CD4-positive, alpha-beta T cell (primary cell): ENCODE measurements at regions not wholly inside any gene's neighbourhood (a gene's known extent, or its start where the extent isn't known, plus 50 kb on each side); places are given as distances from the start of the nearest gene placed in this dataset.

ENCODE experiments used
- ATAC-seq: fragments of 200-7000 bp; cut with Tn5 transposase; one replicate; pipeline ENCODE4 v1.10.0; 2022; ENCODE audit warnings: mild to moderate bottlenecking; ENCODE audit not compliant: poor library complexity
- CTCF ChIA-PET: fragments of 350-600 bp; sonication (Branson Sonifier 250); formaldehyde crosslinking; loops from one replicate; lab custom pipeline; 2021; ENCODE audit warnings: antibody characterized with exemption, inconsistent platforms; lab: Charles Lee
- POLR2A ChIA-PET: fragments of 350-600 bp; sonication (Branson Sonifier 250); formaldehyde crosslinking; loops from one replicate; lab custom pipeline; 2021; ENCODE audit warnings: antibody characterized with exemption, inconsistent platforms; lab: Charles Lee
- DNase-seq, 14 experiments: peaks; one replicate each; pipeline ENCODE4 v3.0.0-alpha.2; 2013 to 2020; ENCODE audit warnings: mixed read lengths in 2 of 14
- H3K27ac ChIP-seq, 2 donors: one replicate each; pipeline versions ENCODE4 v1.5.1 to v1.7.0; 2013; ENCODE audit warnings: low read length in 2 of 2, low read depth in 1 of 2, mild to moderate bottlenecking in 1 of 2
- H3K27me3 ChIP-seq, 2 experiments: 1 replicate in 1 of 2; 2 replicates in 1 of 2; pipeline versions ENCODE4 v1.6.1 to v1.7.0; 2013; ENCODE audit warnings: low read length in 2 of 2, control low read depth in 1 of 2, mild to moderate bottlenecking in 1 of 2, moderate library complexity in 1 of 2; ENCODE audit not compliant: insufficient read depth in 2 of 2, control insufficient read depth in 1 of 2
- H3K36me3 ChIP-seq: one replicate; pipeline ENCODE4 v1.6.1; 2013; ENCODE audit warnings: low read length, control low read depth; ENCODE audit not compliant: insufficient read depth
- H3K4me1 ChIP-seq: one replicate; pipeline ENCODE4 v1.6.1; 2013; ENCODE audit warnings: low read length, control low read depth; ENCODE audit not compliant: insufficient read depth
- H3K4me3 ChIP-seq: one replicate; pipeline ENCODE4 v1.5.1; 2013; ENCODE audit warnings: mild to moderate bottlenecking, low read length, moderate library complexity
- H3K9me3 ChIP-seq, 2 experiments: 1 replicate in 1 of 2; 2 replicates in 1 of 2; pipeline versions ENCODE4 v1.6.1 to v1.7.0; 2013; ENCODE audit warnings: low read length in 2 of 2, mild to moderate bottlenecking in 2 of 2, control low read depth in 1 of 2, moderate library complexity in 1 of 2; ENCODE audit not compliant: control insufficient read depth in 1 of 2, insufficient read depth in 1 of 2
- H3K27ac Mint-ChIP-seq: one replicate; pipeline ENCODE4 v1.8.0; 2020; ENCODE audit warnings: mixed read lengths
- H3K27me3 Mint-ChIP-seq: one replicate; pipeline ENCODE4 v1.8.0; 2021; ENCODE audit warnings: mixed read lengths
- H3K36me3 Mint-ChIP-seq: one replicate; pipeline ENCODE4 v1.8.0; 2021; ENCODE audit warnings: low read depth, mixed read lengths
- H3K4me1 Mint-ChIP-seq: one replicate; pipeline ENCODE4 v1.8.0; 2021; ENCODE audit warnings: low read depth, mixed read lengths
- H3K4me3 Mint-ChIP-seq: one replicate; pipeline ENCODE4 v1.8.0; 2020; ENCODE audit warnings: mild to moderate bottlenecking, mixed read lengths
- H3K9me3 Mint-ChIP-seq: one replicate; pipeline ENCODE4 v1.8.0; 2020; ENCODE audit warnings: mixed read lengths
- CTCF ChIP-seq: fragments of 200-600 bp; IDR thresholded peaks from one replicate; pipeline ENCODE4 v1.8.0; 2022; ENCODE audit warnings: antibody characterized with exemption, mild to moderate bottlenecking
- intact Hi-C, 2 experiments: fragments of 100-400 bp; cut with DNase I in 1 of 2; cut with micrococcal nuclease in 1 of 2; formaldehyde crosslinking; loops; one replicate each; pipeline versions ENCODE4 v1.15.1 to v1.9.0; 2023 to 2025; cut with DNase I, micrococcal nuclease

GRCh38 chr4:59063015-59063720 is 1953.0 kb upstream of the IGFBP7 start:
- Histone ChIP-seq H3K4me3 (no peak overlapping the region), H3K27me3 (no peaks in the 10 kb centered on the region), H3K36me3 (no peaks in the 10 kb centered on the region), H3K9me3 (peaks cover 0 to 8% of the 10 kb centered on the region in 2 experiments), H3K4me1 (no peaks in the 10 kb centered on the region), H3K27ac (no peak overlapping the region)
- POLR2A ChIA-PET: no interaction called here
- Mint-ChIP-seq H3K36me3 (no peaks in the 10 kb centered on the region), H3K4me3 (no peak overlapping the region), H3K27ac (no peak overlapping the region), H3K9me3 (peaks cover 10% of the 10 kb centered on the region), H3K27me3 (no peaks in the 10 kb centered on the region), H3K4me1 (no peaks in the 10 kb centered on the region)
- DNase-seq (no peak), ATAC-seq (no peak)
- intact Hi-C loops: no loop called here
- CTCF ChIA-PET: no interaction called here
- TF ChIP-seq CTCF: no peak

- no peak for DNase-seq
- Histone ChIP-seq H3K27me3 (no peaks in the 10 kb centered on the region), H3K4me1 (no peaks in the 10 kb centered on the region), H3K36me3 (no peaks in the 10 kb centered on the region), H3K4me3 (no peak overlapping the region), H3K27ac (no peak overlapping the region), H3K9me3 (no peaks in the 10 kb centered on the region)
- TF ChIP-seq CTCF: no peak
- no peaks in the 10 kb centered on the region for H3K27me3 Mint-ChIP-seq
- H3K4me3 Mint-ChIP-seq: no peak overlapping the region
- no peak for ATAC-seq
- CTCF ChIA-PET: no interaction called here
- H3K36me3 Mint-ChIP-seq: no peaks in the 10 kb centered on the region
- H3K9me3 Mint-ChIP-seq: peaks cover 8% of the 10 kb centered on the region
- H3K4me1 Mint-ChIP-seq: no peaks in the 10 kb centered on the region
- H3K27ac Mint-ChIP-seq: no peak overlapping the region
- POLR2A ChIA-PET: no interaction called here
- intact Hi-C loops: no loop called here
Observed at GRCh38 chr4:59068722-59069418, 1958.7 kb upstream of the IGFBP7 start.

GRCh38 chr4:59086410-59086809 is 1976.2 kb upstream of the IGFBP7 start:
- H3K27ac Mint-ChIP-seq: no peak overlapping the region
- H3K4me1 ChIP-seq: no peaks in the 10 kb centered on the region
- intact Hi-C loops: no loop called here
- no peak overlapping the region for H3K4me3 Mint-ChIP-seq
- H3K9me3 Mint-ChIP-seq: no peaks in the 10 kb centered on the region
- ATAC-seq: no peak
- H3K27me3 Mint-ChIP-seq: no peaks in the 10 kb centered on the region
- no peak for TF ChIP-seq CTCF
- H3K4me3 ChIP-seq: no peak overlapping the region
- no peaks in the 10 kb centered on the region for H3K36me3 ChIP-seq
- H3K27ac ChIP-seq: no peak overlapping the region
- H3K9me3 ChIP-seq: peaks cover 0 to 6% of the 10 kb centered on the region in 2 experiments
- ChIA-PET CTCF (interaction anchor here (0.9 kb wide), 1 partner anchor 12 kb away, joined by 3 read pairs; no protein-coding TSS in a partner anchor), POLR2A (no interaction called here)
- no peaks in the 10 kb centered on the region for H3K4me1 Mint-ChIP-seq
- no peaks in the 10 kb centered on the region for H3K36me3 Mint-ChIP-seq
- no peak for DNase-seq
- no peaks in the 10 kb centered on the region for H3K27me3 ChIP-seq
